ENCODE measurements at regions not wholly inside any gene's neighbourhood (a gene's known extent, or its start where the extent isn't known, plus 50 kb on each side); places are given as distances from the start of the nearest gene placed in this dataset.

DNA sequence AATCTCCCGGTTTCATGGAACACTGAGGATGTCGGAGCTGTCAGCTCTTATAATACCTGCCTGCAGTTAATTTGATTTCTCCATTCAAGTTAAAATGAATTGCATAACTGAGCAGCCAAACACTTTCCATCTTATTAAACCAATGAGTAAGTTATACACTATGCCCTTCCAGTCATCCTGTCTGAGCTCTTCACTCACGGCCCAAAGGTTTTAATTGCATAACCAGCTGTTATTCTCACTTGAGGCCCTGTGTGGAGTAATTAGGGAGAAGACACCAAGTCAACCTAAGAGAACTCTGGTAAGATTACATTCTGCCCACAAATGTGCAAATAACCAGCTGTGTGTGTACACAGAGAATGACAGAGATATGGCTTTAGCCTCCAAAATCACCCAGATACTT, 303.5 kb downstream of the TBC1D4 start:
- WGBS (ENCODE audit: insufficient coverage, low coverage, missing lambda C conversion rate) = 0% methylated on average over 3 of the region's 3 CpGs
- ChIA-PET POLR2A (no interaction called here), CTCF (ENCODE audit: low intra/inter-chr PET ratio) (no interaction called here)
- no peak overlapping the region for H3K4me3 ChIP-seq
- ATAC-seq (no peak), DNase-seq (ENCODE audit: extremely low read depth in 1 of 4, low spot score in 3 of 4) (no peak), FAIRE-seq (no peak)
- no peaks in the 10 kb centered on the region for H3K4me1 ChIP-seq (replicated peaks in 1 of 2; ENCODE audit: control insufficient read depth in 2 of 2, insufficient read depth in 2 of 2, low read length in 2 of 2)
- no peaks in the 10 kb centered on the region for H3K9me3 ChIP-seq (replicated peaks; ENCODE audit: control insufficient read depth, insufficient read depth, low read depth, low read length)
- H3K9me1 ChIP-seq (ENCODE audit: control insufficient read depth, insufficient read depth, low read length) = no peaks in the 10 kb centered on the region
- no peak overlapping the region for H3K4me2 ChIP-seq (ENCODE audit: insufficient read depth, low read length)
- no peak overlapping the region for H2AFZ ChIP-seq (ENCODE audit: low read depth, low read length)
- H3K79me2 ChIP-seq (ENCODE audit: control insufficient read depth, insufficient read depth, low read length) = no peaks in the 10 kb centered on the region
- no peak for TF ChIP-seq NONO (IDR thresholded peaks at IDR 0.05; ENCODE audit: low read depth in 2 of 2, low read length in 1 of 2)
- TF ChIP-seq, protein P1, sequence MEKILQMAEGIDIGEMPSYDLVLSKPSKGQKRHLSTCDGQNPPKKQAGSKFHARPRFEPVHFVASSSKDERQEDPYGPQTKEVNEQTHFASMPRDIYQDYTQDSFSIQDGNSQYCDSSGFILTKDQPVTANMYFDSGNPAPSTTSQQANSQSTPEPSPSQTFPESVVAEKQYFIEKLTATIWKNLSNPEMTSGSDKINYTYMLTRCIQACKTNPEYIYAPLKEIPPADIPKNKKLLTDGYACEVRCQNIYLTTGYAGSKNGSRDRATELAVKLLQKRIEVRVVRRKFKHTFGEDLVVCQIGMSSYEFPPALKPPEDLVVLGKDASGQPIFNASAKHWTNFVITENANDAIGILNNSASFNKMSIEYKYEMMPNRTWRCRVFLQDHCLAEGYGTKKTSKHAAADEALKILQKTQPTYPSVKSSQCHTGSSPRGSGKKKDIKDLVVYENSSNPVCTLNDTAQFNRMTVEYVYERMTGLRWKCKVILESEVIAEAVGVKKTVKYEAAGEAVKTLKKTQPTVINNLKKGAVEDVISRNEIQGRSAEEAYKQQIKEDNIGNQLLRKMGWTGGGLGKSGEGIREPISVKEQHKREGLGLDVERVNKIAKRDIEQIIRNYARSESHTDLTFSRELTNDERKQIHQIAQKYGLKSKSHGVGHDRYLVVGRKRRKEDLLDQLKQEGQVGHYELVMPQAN (IDR thresholded peaks at IDR 0.05; ENCODE audit: borderline replicate concordance) = no peak
- no peak for TF ChIP-seq FOSL1 (tag; conservative IDR thresholded peaks at IDR 0.05)
- no peak for TF ChIP-seq SNIP1 (IDR thresholded peaks at IDR 0.05; ENCODE audit: low read depth)
- TF ChIP-seq PTBP1 (IDR thresholded peaks at IDR 0.05; ENCODE audit: low read depth, low read length) = no peak
- no peak overlapping the region for H3K9ac ChIP-seq (ENCODE audit: insufficient read depth in 1 of 2, low read depth in 2 of 2, low read length in 2 of 2)
- no peaks in the 10 kb centered on the region for H3K36me3 ChIP-seq (ENCODE audit: control insufficient read depth, insufficient read depth, low read length)
- intact Hi-C loops (cut with micrococcal nuclease) = no loop called here
- BruUV-seq (replicated peaks) = no TSS peak
- no peak overlapping the region for H3K27ac ChIP-seq (ENCODE audit: extremely low read depth, low read depth, low read length)
- no peaks in the 10 kb centered on the region for H3K27me3 ChIP-seq (ENCODE audit: control insufficient read depth in 2 of 2, insufficient read depth in 2 of 2, low read length in 2 of 2)
- in situ Hi-C loops (cut with MboI) = no loop called here
- no peaks in the 10 kb centered on the region for H4K20me1 ChIP-seq (replicated peaks; ENCODE audit: control insufficient read depth, insufficient read depth, low read length)

DNA sequence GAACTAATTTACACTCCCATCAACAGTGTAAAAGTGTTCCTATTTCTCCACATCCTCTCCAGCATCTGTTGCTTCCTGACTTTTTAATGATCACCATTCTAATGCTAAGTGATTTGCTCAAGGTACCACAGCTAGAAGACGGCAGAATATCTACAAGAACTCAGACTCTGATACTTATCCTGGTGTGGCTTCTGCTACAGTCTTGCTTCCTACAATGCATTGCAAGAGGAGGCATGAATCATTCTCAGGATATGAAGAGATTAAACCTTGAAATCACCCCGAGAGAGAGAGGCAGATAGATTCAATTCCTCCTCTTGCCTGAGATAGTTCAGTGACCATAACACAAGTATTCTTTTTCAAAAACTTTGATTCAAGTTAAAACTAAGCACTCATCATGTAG, 306.4 kb downstream of the TBC1D4 start:
- H3K27ac ChIP-seq (ENCODE audit: extremely low read depth, low read depth, low read length) = no peak overlapping the region
- H3K9me1 ChIP-seq (ENCODE audit: control insufficient read depth, insufficient read depth, low read length) = no peaks in the 10 kb centered on the region
- BruUV-seq (replicated peaks) = no TSS peak
- in situ Hi-C loops (cut with MboI) (no loop called here), intact Hi-C loops (cut with micrococcal nuclease) (no loop called here)
- no peak for DNase-seq (ENCODE audit: extremely low read depth in 1 of 4, low spot score in 3 of 4)
- no peaks in the 10 kb centered on the region for H3K9me3 ChIP-seq (replicated peaks; ENCODE audit: control insufficient read depth, insufficient read depth, low read depth, low read length)
- POLR2A ChIA-PET = no interaction called here
- 0% methylated on average over 2 of the region's 2 CpGs for WGBS (ENCODE audit: insufficient coverage, low coverage, missing lambda C conversion rate)
- H4K20me1 ChIP-seq (replicated peaks; ENCODE audit: control insufficient read depth, insufficient read depth, low read length) = no peaks in the 10 kb centered on the region
- H3K79me2 ChIP-seq (ENCODE audit: control insufficient read depth, insufficient read depth, low read length) = no peaks in the 10 kb centered on the region
- H3K4me2 ChIP-seq (ENCODE audit: insufficient read depth, low read length) = no peak overlapping the region
- no peaks in the 10 kb centered on the region for H3K36me3 ChIP-seq (ENCODE audit: control insufficient read depth, insufficient read depth, low read length)
- H3K9ac ChIP-seq (ENCODE audit: insufficient read depth in 1 of 2, low read depth in 2 of 2, low read length in 2 of 2) = no peak overlapping the region
- no peak overlapping the region for H2AFZ ChIP-seq (ENCODE audit: low read depth, low read length)
- no peak for FAIRE-seq
- H3K27me3 ChIP-seq (ENCODE audit: control insufficient read depth in 2 of 2, insufficient read depth in 2 of 2, low read length in 2 of 2) = no peaks in the 10 kb centered on the region
- no peaks in the 10 kb centered on the region for H3K4me1 ChIP-seq (replicated peaks in 1 of 2; ENCODE audit: control insufficient read depth in 2 of 2, insufficient read depth in 2 of 2, low read length in 2 of 2)
- CTCF ChIA-PET (ENCODE audit: low intra/inter-chr PET ratio) = no interaction called here
- H3K4me3 ChIP-seq = no peak overlapping the region
- ATAC-seq = no peak
- TF ChIP-seq, protein P2, sequence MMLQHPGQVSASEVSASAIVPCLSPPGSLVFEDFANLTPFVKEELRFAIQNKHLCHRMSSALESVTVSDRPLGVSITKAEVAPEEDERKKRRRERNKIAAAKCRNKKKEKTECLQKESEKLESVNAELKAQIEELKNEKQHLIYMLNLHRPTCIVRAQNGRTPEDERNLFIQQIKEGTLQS (IDR thresholded peaks at IDR 0.05) = no peak
- TF ChIP-seq, protein P2 (CRISPR knock-in tag; conservative IDR thresholded peaks at IDR 0.05) = no peak
- no peak for TF ChIP-seq MTA1 (IDR thresholded peaks at IDR 0.05; ENCODE audit: borderline replicate concordance)
- no peak for TF ChIP-seq ZFX (CRISPR knock-in tag; IDR thresholded peaks at IDR 0.05)
- TF ChIP-seq, protein P3, sequence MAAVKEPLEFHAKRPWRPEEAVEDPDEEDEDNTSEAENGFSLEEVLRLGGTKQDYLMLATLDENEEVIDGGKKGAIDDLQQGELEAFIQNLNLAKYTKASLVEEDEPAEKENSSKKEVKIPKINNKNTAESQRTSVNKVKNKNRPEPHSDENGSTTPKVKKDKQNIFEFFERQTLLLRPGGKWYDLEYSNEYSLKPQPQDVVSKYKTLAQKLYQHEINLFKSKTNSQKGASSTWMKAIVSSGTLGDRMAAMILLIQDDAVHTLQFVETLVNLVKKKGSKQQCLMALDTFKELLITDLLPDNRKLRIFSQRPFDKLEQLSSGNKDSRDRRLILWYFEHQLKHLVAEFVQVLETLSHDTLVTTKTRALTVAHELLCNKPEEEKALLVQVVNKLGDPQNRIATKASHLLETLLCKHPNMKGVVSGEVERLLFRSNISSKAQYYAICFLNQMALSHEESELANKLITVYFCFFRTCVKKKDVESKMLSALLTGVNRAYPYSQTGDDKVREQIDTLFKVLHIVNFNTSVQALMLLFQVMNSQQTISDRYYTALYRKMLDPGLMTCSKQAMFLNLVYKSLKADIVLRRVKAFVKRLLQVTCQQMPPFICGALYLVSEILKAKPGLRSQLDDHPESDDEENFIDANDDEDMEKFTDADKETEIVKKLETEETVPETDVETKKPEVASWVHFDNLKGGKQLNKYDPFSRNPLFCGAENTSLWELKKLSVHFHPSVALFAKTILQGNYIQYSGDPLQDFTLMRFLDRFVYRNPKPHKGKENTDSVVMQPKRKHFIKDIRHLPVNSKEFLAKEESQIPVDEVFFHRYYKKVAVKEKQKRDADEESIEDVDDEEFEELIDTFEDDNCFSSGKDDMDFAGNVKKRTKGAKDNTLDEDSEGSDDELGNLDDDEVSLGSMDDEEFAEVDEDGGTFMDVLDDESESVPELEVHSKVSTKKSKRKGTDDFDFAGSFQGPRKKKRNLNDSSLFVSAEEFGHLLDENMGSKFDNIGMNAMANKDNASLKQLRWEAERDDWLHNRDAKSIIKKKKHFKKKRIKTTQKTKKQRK (IDR thresholded peaks at IDR 0.05; ENCODE audit: borderline replicate concordance, low read depth, low read length) = no peak
- TF ChIP-seq ZNF79 (CRISPR knock-in tag; IDR thresholded peaks at IDR 0.05; ENCODE audit: low read depth) = no peak

Measured in K562 (cell line).